Esophagus squamous epithelium (tissue), 4 donors: ENCODE measurements at regions not wholly inside any gene's neighbourhood (a gene's known extent, or its start where the extent isn't known, plus 50 kb on each side); places are given as distances from the start of the nearest gene placed in this dataset.

Experiments used
- POLR2A ChIP-seq, 4 donors: fragments of 450-650 bp; IDR thresholded peaks; one replicate each; pipeline ENCODE4 v1.6.1; 2017; ENCODE audit warnings: antibody characterized with exemption in 4 of 4, mild to moderate bottlenecking in 4 of 4, moderate library complexity in 3 of 4
- TF ChIP-seq, protein P1 (sequence below), 6 experiments: fragments of 450-650 bp in 4 of 6; fragments of 200-600 bp in 2 of 6; sonication (generic) in 2 of 6; IDR thresholded peaks; one replicate each; pipeline ENCODE4 v1.5.1; 2016 to 2019; ENCODE audit warnings: antibody characterized with exemption in 6 of 6, mild to moderate bottlenecking in 4 of 6, moderate library complexity in 4 of 6

DNA sequence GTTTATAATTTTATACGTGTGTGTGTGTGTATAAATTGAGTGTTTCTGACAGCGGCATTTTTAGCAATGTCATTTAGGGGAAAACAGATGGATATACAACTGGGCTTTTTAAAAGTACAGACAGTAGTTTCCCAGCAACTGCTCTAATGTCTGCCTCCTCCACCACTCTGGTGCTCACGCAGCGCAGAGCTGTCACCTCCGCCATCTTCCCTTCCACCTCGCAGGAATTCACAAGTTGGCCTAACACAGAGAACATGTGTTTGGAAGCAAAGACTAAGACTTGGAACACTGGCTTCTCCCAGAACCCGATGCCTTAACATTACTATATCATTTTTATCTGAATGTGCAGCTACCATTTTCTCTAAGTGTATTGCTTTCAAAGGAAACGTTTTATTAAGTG is 158.3 kb upstream of the FSTL5 start:
- TF ChIP-seq POLR2A (IDR thresholded peaks at IDR 0.05) = no peak
- TF ChIP-seq, protein P1, sequence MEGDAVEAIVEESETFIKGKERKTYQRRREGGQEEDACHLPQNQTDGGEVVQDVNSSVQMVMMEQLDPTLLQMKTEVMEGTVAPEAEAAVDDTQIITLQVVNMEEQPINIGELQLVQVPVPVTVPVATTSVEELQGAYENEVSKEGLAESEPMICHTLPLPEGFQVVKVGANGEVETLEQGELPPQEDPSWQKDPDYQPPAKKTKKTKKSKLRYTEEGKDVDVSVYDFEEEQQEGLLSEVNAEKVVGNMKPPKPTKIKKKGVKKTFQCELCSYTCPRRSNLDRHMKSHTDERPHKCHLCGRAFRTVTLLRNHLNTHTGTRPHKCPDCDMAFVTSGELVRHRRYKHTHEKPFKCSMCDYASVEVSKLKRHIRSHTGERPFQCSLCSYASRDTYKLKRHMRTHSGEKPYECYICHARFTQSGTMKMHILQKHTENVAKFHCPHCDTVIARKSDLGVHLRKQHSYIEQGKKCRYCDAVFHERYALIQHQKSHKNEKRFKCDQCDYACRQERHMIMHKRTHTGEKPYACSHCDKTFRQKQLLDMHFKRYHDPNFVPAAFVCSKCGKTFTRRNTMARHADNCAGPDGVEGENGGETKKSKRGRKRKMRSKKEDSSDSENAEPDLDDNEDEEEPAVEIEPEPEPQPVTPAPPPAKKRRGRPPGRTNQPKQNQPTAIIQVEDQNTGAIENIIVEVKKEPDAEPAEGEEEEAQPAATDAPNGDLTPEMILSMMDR (IDR thresholded peaks at IDR 0.05) = no peak
